CD4-positive, alpha-beta T cell (primary cell): ENCODE measurements at regions not wholly inside any gene's neighbourhood (a gene's known extent, or its start where the extent isn't known, plus 50 kb on each side); places are given as distances from the start of the nearest gene placed in this dataset.
"Not testable (repeated sequence)": the region's sequence is repeated elsewhere in the genome, so short reads cannot be mapped to it uniquely, and the experiment has no call there.

Experiments
- ATAC-seq: fragments of 200-7000 bp; cut with Tn5 transposase; one replicate; pipeline ENCODE4 v1.10.0; 2022; ENCODE audit warnings: mild to moderate bottlenecking; ENCODE audit not compliant: poor library complexity
- CTCF ChIA-PET: fragments of 350-600 bp; sonication (Branson Sonifier 250); formaldehyde crosslinking; loops from one replicate; lab custom pipeline; 2021; ENCODE audit warnings: antibody characterized with exemption, inconsistent platforms; lab: Charles Lee
- POLR2A ChIA-PET: fragments of 350-600 bp; sonication (Branson Sonifier 250); formaldehyde crosslinking; loops from one replicate; lab custom pipeline; 2021; ENCODE audit warnings: antibody characterized with exemption, inconsistent platforms; lab: Charles Lee
- DNase-seq, 14 experiments: peaks; one replicate each; pipeline ENCODE4 v3.0.0-alpha.2; 2013 to 2020; ENCODE audit warnings: mixed read lengths in 2 of 14
- H3K27ac ChIP-seq, 2 donors: one replicate each; pipeline versions ENCODE4 v1.5.1 to v1.7.0; 2013; ENCODE audit warnings: low read length in 2 of 2, low read depth in 1 of 2, mild to moderate bottlenecking in 1 of 2
- H3K27me3 ChIP-seq, 2 experiments: 1 replicate in 1 of 2; 2 replicates in 1 of 2; pipeline versions ENCODE4 v1.6.1 to v1.7.0; 2013; ENCODE audit warnings: low read length in 2 of 2, control low read depth in 1 of 2, mild to moderate bottlenecking in 1 of 2, moderate library complexity in 1 of 2; ENCODE audit not compliant: insufficient read depth in 2 of 2, control insufficient read depth in 1 of 2
- H3K36me3 ChIP-seq: one replicate; pipeline ENCODE4 v1.6.1; 2013; ENCODE audit warnings: low read length, control low read depth; ENCODE audit not compliant: insufficient read depth
- H3K4me1 ChIP-seq: one replicate; pipeline ENCODE4 v1.6.1; 2013; ENCODE audit warnings: low read length, control low read depth; ENCODE audit not compliant: insufficient read depth
- H3K4me3 ChIP-seq: one replicate; pipeline ENCODE4 v1.5.1; 2013; ENCODE audit warnings: mild to moderate bottlenecking, low read length, moderate library complexity
- H3K9me3 ChIP-seq, 2 experiments: 1 replicate in 1 of 2; 2 replicates in 1 of 2; pipeline versions ENCODE4 v1.6.1 to v1.7.0; 2013; ENCODE audit warnings: low read length in 2 of 2, mild to moderate bottlenecking in 2 of 2, control low read depth in 1 of 2, moderate library complexity in 1 of 2; ENCODE audit not compliant: control insufficient read depth in 1 of 2, insufficient read depth in 1 of 2
- H3K27ac Mint-ChIP-seq: one replicate; pipeline ENCODE4 v1.8.0; 2020; ENCODE audit warnings: mixed read lengths
- H3K27me3 Mint-ChIP-seq: one replicate; pipeline ENCODE4 v1.8.0; 2021; ENCODE audit warnings: mixed read lengths
- H3K36me3 Mint-ChIP-seq: one replicate; pipeline ENCODE4 v1.8.0; 2021; ENCODE audit warnings: low read depth, mixed read lengths
- H3K4me1 Mint-ChIP-seq: one replicate; pipeline ENCODE4 v1.8.0; 2021; ENCODE audit warnings: low read depth, mixed read lengths
- H3K4me3 Mint-ChIP-seq: one replicate; pipeline ENCODE4 v1.8.0; 2020; ENCODE audit warnings: mild to moderate bottlenecking, mixed read lengths
- H3K9me3 Mint-ChIP-seq: one replicate; pipeline ENCODE4 v1.8.0; 2020; ENCODE audit warnings: mixed read lengths
- CTCF ChIP-seq: fragments of 200-600 bp; IDR thresholded peaks from one replicate; pipeline ENCODE4 v1.8.0; 2022; ENCODE audit warnings: antibody characterized with exemption, mild to moderate bottlenecking
- intact Hi-C, 2 experiments: fragments of 100-400 bp; cut with DNase I in 1 of 2; cut with micrococcal nuclease in 1 of 2; formaldehyde crosslinking; loops; one replicate each; pipeline versions ENCODE4 v1.15.1 to v1.9.0; 2023 to 2025; cut with DNase I, micrococcal nuclease

- peaks cover 52% of the 10 kb centered on the region for H3K27me3 Mint-ChIP-seq
Observed at GRCh38 chr16:5214466-5214865, 116.9 kb upstream of the EEF2KMT start.

GRCh38 chr16:5212501-5212900, 114.9 kb upstream of the EEF2KMT start:
- ATAC-seq, intact Hi-C loops: not testable (repeated sequence)
- peaks cover 38% of the 10 kb centered on the region for H3K27me3 Mint-ChIP-seq

More at GRCh38 chr16:5214466-5214865, 116.9 kb upstream of the EEF2KMT start:
- no peak overlapping the region for H3K27ac Mint-ChIP-seq
- no peaks in the 10 kb centered on the region for H3K9me3 Mint-ChIP-seq
- intact Hi-C loops: no loop called here
- Histone ChIP-seq H3K36me3 (no peaks in the 10 kb centered on the region), H3K9me3 (peaks cover 0 to 7% of the 10 kb centered on the region in 2 experiments), H3K27me3 (peaks cover 16 to 22% of the 10 kb centered on the region in 2 experiments), H3K4me3 (no peak overlapping the region), H3K27ac (no peak overlapping the region), H3K4me1 (no peaks in the 10 kb centered on the region)
- DNase-seq (no peak), ATAC-seq (no peak)
- H3K4me3 Mint-ChIP-seq: no peak overlapping the region
- no peaks in the 10 kb centered on the region for H3K36me3 Mint-ChIP-seq
- POLR2A ChIA-PET: no interaction called here
- TF ChIP-seq CTCF: no peak
- no peaks in the 10 kb centered on the region for H3K4me1 Mint-ChIP-seq
- CTCF ChIA-PET: no interaction called here

GRCh38 chr16:5207862-5208498, 110.4 kb upstream of the EEF2KMT start:
- POLR2A ChIA-PET, H3K4me3 Mint-ChIP-seq, H3K36me3 Mint-ChIP-seq, H3K36me3 ChIP-seq, H3K4me3 ChIP-seq, H3K27ac ChIP-seq, ATAC-seq, H3K27ac Mint-ChIP-seq, intact Hi-C loops, H3K27me3 Mint-ChIP-seq, H3K27me3 ChIP-seq, H3K4me1 ChIP-seq, H3K9me3 ChIP-seq, H3K4me1 Mint-ChIP-seq, H3K9me3 Mint-ChIP-seq, CTCF ChIA-PET: not testable (repeated sequence)
- DNase-seq: peak in 3 of 14 experiments; percentile 21 to 41 (median 33)

More at GRCh38 chr16:5212501-5212900, 114.9 kb upstream of the EEF2KMT start:
- H3K4me3 Mint-ChIP-seq, H3K4me3 ChIP-seq, H3K9me3 Mint-ChIP-seq, H3K4me1 ChIP-seq, H3K4me1 Mint-ChIP-seq, DNase-seq, CTCF ChIA-PET, H3K27ac Mint-ChIP-seq, POLR2A ChIA-PET, H3K36me3 Mint-ChIP-seq, H3K27ac ChIP-seq, H3K36me3 ChIP-seq, H3K9me3 ChIP-seq: not testable (repeated sequence)
- H3K27me3 ChIP-seq: peaks cover 16 to 18% of the 10 kb centered on the region in 2 experiments

- Histone ChIP-seq H3K4me1 (no peaks in the 10 kb centered on the region), H3K27me3 (no peaks in the 10 kb centered on the region), H3K4me3 (no peak overlapping the region), H3K27ac (no peak overlapping the region), H3K9me3 (no peaks in the 10 kb centered on the region), H3K36me3 (no peaks in the 10 kb centered on the region)
- intact Hi-C loops: no loop called here
- ATAC-seq (no peak), DNase-seq (no peak)
- Mint-ChIP-seq H3K27ac (no peak overlapping the region), H3K4me1 (no peaks in the 10 kb centered on the region), H3K4me3 (no peak overlapping the region), H3K27me3 (no peaks in the 10 kb centered on the region), H3K9me3 (no peaks in the 10 kb centered on the region), H3K36me3 (no peaks in the 10 kb centered on the region)
- POLR2A ChIA-PET: no interaction called here
- CTCF ChIA-PET: no interaction called here
- no peak for TF ChIP-seq CTCF
Observed at GRCh38 chr16:5207001-5207523, 109.5 kb upstream of the EEF2KMT start.
